ENCODE measurements at regions not wholly inside any gene's neighbourhood (a gene's known extent, or its start where the extent isn't known, plus 50 kb on each side); places are given as distances from the start of the nearest gene placed in this dataset.
"Not testable (repeated sequence)": the region's sequence is repeated elsewhere in the genome, so short reads cannot be mapped to it uniquely, and the experiment has no call there.

DNA sequence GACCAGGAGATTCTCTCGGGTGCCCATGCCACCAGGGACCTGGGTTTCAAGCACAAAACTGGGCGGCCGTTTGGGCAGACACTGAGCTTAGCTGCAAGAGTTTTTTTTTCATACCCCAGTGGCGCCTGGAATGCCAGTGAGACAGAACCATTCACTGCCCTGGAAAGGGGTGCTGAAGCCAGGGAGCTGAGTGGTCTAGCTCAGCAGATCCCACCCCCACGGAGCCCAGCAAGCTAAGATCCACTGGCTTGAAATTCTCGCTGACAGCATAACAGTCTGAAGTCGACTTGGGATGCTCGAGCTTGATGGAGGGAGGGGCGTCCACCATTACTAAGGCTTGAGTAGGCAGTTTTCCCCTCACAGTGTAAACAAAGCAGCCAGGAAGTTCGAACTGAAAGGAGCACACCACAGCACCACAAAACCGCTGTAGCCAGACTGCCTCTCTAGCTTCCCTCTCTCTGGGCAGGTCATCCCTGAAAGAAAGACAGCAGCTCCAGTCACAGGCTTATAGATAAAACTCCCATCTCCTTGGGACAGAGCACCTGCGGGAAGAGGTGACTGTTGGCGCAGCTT, 157.7 kb downstream of the GIPC2 start:
- not testable (repeated sequence) for H3K4me3 ChIP-seq (ENCODE audit: low read depth, low read length); DNase-seq (ENCODE audit: low read depth)

DNA sequence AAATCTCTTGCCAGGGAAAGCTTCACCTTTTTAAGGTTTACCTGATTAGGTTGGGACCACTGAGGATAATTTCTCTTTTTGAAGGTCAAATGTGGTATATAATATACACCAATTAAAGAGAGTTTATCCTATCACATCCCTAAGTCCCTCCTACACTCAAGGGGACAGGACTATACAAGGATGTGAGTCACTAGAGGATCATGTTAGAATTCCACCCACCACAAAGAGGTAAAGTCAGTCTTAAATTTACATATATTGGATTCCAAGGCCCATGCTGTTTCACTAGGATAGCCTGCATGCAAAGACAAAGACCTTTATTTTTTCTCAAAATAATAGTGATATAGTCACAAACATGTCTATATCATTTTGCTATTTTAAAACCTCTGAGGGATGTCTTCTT, 164.4 kb downstream of the GIPC2 start:
- no peak overlapping the region for H3K4me3 ChIP-seq (ENCODE audit: low read depth, low read length)
- DNase-seq (ENCODE audit: low read depth), result no peak

DNA sequence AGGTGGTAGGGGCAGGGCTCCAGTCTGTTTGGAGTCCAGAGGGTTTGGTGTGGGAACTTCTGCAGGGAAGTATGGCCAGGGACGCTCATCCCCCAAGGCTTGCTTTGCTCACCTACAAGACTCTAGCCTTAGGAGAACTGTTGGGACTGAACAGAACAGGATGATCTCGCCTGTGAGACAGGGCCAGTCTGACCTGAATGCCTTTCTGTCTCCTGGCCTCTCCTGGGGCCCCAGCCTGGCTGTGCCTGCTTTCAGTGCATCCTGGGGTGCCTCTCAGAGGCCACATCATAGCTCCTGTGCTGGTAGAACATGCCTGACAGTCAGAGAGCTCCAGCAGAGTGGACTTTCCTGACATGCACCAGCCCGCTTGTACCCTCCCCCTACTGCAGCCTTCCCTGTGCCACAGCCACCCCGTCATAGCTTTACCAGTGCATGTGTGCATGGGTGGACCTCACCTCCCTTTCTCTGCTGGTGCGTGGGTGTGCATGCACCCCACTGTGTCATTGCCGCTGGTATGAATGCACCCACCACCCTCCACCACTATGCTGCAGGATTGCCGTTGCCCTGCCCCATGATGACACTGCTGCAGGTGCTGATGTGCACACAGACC, 165.8 kb downstream of the GIPC2 start:
- no peak for DNase-seq (ENCODE audit: low read depth)
- no peak overlapping the region for H3K4me3 ChIP-seq (ENCODE audit: low read depth, low read length)

DNA sequence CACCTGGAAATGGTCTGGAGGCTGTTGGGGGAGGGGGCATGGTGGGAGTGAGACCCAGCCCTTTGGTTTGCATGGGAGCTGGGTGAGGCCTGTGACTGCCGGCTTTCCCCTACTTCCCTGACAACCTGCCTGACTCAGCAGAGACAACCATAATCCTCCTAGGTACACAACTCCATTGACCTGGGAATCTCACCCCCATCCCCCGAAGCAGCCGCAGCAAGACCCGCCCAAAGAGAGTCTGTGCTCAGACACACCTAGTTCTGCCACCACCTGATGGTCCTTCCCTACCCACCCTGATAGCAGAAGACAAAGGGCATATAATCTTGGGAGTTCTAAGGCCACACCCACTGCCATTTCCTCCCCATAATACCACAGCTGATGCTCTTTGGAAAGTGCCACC, 168.6 kb downstream of the GIPC2 start:
- DNase-seq (ENCODE audit: low read depth), result no peak
- H3K4me3 ChIP-seq (ENCODE audit: low read depth, low read length), result no peak overlapping the region

DNA sequence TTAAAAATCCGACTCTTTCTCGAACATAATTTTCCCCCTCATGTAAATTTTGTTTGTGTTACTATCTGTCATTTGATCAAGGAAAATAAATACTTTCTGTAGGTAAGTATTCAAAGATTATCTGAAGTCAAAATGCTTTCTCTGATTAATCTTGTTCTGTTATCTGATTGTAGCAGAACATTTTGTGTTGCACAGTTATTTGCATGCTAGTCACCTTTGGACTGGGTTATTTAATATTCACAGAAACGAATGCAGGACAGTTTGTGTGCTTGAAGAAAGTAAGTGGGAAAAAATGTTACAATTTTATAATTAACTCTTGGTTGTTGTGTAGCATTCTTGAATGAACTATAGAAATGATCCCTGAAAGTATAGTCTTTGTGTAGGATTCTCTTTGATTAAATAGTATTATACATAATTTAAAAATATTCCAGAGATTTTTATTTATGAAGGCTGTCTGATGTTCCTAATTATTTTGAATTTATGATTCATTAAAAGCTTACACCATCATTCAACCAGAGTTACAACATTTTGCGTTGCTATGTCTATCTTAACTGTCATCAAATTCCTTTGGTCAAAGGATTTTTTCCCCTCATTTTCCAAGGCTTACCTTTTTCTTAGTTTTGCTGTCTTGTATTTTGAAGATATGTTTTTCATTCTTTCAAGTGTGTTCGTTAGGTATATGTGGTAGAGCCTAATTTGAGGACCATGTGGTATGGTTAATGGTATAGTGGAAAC, 176.6 kb downstream of the GIPC2 start:
- no peak for DNase-seq (ENCODE audit: low read depth)
- H3K4me3 ChIP-seq (ENCODE audit: low read depth, low read length), result no peak overlapping the region

DNA sequence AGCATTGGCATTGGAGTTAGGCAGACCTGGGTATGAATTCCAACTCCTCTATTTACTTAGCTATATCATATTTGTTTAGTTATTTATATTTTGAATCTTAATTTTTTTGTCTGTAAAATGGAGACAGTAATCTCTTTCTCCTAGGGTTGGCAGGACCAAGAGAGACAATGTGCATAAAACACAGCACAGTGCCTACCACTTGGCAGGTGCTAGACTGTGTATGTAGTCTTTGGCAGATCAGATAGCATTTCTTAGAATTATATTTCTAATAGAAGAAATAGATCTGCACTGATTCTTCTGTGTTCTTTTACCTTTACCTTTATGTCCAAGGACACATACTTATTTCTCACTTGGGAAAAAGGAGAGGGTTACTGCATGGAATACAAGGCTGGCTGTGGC, 177.2 kb downstream of the GIPC2 start:
- DNase-seq (ENCODE audit: low read depth), result no peak
- no peak overlapping the region for H3K4me3 ChIP-seq (ENCODE audit: low read depth, low read length)

DNA sequence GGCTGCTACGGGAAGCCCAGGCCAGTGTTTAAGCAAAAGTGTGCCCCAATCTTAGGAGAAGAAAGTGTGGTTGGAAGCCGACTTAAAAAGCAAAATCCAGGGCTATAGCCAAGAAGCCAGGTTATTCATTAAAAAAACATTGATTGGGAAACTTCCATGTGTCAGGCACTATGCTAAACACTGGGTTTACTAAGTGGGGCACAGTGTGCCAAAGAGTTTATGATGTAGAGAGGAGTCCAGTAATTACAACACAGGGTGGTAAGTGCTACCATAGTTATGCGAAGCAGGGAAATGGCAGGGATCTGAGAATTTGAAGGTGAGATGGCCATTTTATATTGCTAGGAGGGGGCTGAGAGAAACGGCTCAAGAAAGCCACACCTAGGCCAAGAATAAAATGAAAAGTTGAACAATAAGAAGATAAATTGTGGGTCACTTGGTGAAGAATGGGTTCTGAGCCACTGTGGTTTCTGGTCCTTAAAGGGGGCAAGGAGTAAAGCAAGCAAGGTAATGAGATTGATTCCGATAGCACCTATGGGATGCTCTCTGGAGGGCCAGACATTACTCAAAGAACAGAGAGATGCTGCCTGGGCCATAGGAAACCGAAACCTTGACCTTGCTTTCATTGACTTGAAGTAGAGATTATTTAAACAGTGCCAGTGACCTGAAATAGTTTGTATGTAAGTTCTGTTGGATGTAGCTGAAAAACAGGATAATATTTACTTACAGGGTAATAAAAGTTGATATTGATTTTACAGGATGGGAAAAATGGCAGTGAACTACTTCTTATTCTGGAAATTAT, 177.8 kb downstream of the GIPC2 start:
- no peak overlapping the region for H3K4me3 ChIP-seq (ENCODE audit: low read depth, low read length)
- peak; percentile 73 for DNase-seq (ENCODE audit: low read depth)

DNA sequence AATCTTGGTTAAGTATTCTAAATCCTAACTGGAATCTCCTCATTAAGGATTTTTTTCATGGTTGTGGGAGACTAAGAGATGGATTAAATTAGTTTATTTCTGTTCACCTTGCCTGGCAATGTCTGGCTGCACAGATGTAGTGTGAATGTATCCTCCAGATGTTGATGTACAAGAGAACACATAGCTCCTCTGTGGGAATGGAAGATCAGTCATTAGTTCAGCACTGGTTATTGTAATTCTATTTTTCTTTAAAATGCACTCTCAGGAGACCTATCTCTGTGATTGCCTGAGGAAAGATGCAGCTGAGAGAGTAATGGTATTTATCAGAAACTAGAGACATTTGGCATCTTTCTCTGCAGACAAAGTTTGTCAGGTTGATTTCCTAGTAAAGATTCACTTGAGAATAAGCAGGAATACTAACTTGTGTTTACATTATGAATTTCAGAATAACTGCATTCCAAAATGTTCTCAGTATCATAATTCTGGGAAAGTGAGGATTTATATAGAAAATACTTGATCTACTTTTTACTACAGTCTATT, 178.6 kb downstream of the GIPC2 start:
- no peak overlapping the region for H3K4me3 ChIP-seq (ENCODE audit: low read depth, low read length)
- no peak for DNase-seq (ENCODE audit: low read depth)

DNA sequence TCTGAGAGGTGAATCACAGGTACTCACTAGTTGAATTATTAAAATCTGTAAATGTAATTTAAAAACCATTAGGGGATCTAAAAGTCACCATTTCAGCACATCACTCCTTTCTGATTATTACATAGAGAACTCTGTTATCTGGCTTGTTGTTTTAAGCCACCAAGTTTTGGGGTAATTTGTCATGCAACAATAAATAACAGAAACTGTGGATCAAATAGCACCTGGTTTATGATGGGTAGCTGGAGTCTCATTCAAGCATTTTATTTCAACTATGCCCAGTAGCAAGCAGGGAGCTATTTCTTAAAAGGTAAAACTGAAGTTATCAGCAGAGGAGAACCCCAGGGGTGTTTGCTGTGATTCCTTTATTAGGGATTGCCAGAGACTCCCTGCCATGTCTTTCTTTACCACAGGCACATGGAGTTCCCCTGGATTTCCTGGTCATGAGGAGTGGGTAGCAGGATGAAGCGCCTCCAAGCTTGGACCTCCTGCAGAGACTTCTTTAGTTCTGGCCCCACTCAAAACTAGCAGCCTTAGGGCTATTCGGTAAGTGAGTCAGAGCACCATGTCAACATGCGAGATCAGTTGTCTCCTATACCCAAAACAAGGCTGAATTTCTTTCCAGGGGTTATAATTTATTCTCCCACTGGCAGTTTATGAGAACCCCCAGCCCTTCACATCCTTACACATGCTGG, 179.2 kb downstream of the GIPC2 start:
- no peak for DNase-seq (ENCODE audit: low read depth)
- H3K4me3 ChIP-seq (ENCODE audit: low read depth, low read length), result no peak overlapping the region

DNA sequence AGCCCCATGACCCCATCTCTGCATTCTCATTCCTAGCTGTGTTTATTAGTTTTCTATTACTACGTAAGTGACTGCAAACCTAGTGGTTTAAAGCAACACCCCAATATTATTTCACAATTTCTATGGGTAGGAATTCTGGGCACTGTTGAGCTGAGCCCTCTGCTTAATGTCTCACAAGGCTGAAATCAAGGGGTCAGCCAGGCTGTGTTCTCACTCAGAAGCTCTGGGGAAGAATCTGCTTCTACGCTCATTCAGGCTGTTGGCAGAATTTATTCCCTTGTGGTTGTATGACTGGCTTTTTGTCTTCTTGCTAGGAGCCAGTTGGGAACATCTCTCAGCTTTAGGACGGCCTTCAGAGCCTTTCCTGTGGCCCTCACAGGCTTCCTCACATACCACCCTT, 181.0 kb downstream of the GIPC2 start:
- DNase-seq (ENCODE audit: low read depth), result no peak
- no peak overlapping the region for H3K4me3 ChIP-seq (ENCODE audit: low read depth, low read length)

DNA sequence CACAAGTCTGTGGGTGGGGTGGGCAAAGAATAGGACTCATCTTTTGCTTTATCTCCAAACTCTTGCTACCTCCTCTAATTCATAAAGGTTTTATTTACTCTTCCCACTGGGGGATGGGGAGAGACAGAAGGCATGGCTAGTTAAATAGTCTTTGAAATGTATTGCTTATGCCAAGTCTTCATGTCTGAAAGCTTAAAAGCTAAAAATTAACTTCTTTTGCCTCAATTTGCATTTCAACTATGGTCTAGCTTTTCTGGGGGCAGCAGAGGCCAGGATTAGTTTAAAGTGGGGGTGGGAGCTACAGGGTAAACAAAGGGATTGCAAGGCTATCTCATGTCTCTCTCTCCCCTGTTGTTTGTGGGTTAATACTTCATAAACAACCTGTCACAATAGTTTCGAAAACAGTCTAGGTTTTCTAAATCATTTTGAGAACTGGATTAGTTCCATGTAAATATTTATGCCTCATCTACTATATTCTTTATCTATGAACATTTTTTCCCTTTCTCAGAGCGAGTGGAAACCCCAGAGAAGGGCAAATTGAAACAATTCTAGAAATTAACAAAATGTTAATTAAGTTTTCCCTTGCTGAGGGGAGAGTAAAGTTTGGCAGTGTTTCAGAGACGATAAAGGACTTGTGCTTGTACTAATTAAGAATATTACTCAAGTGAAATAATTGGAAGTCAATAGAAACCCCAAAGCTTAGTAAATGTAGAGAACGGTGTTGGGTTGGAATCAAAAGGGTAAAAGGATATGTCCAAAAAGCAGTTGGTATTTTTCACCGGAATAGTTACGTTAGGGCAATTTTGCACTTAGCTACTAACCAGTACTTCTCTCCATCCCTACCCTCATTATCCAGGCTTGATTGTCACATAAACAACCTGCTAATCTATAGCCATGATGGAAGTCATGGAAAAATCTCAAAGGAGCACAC, 182.2 kb downstream of the GIPC2 start:
- DNase-seq (ENCODE audit: low read depth), result no peak
- H3K4me3 ChIP-seq (ENCODE audit: low read depth, low read length), result no peak overlapping the region

DNA sequence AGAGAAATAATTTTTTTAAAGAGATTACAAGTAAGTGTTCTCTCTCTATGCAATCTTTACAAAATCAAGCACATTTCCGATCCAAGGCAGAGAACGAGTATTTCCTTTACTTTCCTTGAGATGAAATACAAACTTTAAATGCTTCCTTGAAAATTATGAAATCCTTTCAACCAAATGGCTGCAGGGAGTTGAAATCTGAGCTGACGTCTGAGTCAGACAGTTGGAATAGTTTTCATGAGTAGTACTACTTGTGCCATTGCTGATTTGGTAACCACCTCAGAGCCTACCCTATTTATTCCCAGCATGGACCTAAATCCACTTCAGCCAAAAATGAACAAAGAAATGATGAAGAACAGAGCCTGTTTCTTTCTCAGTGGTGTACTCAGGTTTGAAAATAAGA, 183.6 kb downstream of the GIPC2 start:
- peak; percentile 90 for DNase-seq (ENCODE audit: low read depth)
- H3K4me3 ChIP-seq (ENCODE audit: low read depth, low read length), result no peak overlapping the region

DNA sequence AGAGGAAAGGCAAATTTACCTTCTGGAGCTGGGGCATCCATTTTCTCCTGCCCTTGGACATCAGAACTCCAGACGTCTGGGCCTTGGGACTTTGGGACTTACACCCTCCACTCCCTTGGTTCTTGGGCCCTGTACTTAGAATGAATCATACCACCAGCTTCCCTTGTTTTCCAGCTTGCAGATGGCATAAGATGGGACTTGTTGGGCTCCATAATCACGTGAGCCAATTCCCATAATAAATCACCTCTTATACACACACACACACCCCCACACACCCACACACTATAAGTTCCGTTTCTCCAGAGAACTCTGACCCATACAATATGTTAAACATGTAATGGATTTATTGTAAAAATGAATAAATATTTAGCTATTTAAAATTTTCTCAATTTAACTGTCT, 185.7 kb downstream of the GIPC2 start:
- H3K4me3 ChIP-seq (ENCODE audit: low read depth, low read length), result no peak overlapping the region
- no peak for DNase-seq (ENCODE audit: low read depth)

DNA sequence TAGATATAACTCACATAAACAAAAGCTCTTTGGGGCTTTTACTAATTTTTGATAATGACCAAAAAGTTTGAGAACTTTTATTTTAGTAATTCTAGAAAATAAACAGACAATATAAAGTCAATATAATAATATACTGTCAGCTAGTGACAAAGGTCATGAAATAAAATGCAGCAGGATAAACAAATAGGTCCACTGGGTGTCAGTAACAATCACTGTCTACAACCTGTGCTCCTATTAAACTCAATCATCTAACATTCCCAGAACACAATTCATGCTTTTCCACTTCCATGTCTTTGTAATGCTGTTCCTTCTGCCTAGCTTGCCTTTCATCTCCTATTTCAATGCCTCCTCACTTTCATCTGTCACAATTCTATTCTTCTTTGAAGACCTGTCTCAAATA, 186.1 kb downstream of the GIPC2 start:
- H3K4me3 ChIP-seq (ENCODE audit: low read depth, low read length), result no peak overlapping the region
- no peak for DNase-seq (ENCODE audit: low read depth)

DNA sequence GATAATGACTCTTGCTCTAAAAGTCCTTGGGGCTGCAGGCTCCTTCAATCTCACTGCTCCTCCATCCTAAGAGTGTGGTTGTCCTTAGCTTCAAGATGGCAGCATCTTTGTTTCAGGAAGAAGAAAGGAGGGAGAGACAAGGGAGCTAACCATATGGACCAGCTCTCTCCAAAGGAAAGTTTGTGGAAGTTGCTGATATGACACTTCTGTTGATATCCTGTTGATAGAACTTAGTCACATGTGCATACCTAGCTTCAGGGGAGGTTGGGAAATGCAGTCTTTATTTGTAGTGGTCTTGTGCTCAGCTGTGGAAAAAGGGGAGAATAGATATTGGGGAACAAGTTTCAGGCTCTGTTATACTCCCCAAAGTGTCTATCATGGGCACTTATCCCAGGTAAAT, 186.9 kb downstream of the GIPC2 start:
- H3K4me3 ChIP-seq (ENCODE audit: low read depth, low read length), result no peak overlapping the region
- no peak for DNase-seq (ENCODE audit: low read depth)

DNA sequence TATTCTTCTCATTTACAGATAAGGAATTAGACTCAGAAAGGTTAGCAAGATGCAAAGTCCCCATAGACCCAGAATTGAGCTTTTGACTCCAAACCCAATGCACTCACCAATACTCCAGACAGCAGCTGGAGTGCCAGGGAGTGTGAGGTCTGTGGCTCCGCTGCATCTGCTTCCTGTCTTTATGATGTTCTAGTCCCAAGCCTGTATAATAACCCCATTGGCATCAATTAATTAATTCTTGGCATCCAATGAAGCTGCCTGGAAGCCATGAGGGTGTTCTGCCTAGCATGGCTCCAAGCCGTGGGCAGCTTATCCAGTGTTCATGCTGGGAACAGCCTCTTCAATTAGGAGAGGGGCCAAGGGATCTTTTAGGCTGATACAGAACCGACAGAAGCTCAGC, 188.7 kb downstream of the GIPC2 start:
- H3K4me3 ChIP-seq (ENCODE audit: low read depth, low read length), result no peak overlapping the region
- DNase-seq (ENCODE audit: low read depth), result no peak

DNA sequence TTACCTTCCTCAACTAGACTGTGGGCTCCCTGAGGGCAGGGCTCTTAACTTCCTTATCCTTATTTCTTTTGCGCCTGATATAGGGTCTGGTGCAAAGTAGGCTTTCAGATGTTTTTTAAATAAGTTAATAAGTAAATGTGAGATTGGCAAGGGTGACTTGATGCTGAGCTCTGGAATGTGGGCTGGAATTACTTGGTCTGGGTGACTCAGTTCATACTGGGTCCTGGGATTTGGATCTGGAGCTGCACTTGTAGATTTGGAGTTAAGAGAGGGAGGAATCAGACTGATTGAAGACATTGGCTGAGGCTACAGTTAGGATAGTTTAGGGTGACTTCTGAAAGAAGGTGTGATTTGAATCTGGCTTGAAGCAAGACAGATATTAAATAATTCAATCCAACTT, 190.9 kb downstream of the GIPC2 start:
- no peak overlapping the region for H3K4me3 ChIP-seq (ENCODE audit: low read depth, low read length)
- DNase-seq (ENCODE audit: low read depth), result no peak

DNA sequence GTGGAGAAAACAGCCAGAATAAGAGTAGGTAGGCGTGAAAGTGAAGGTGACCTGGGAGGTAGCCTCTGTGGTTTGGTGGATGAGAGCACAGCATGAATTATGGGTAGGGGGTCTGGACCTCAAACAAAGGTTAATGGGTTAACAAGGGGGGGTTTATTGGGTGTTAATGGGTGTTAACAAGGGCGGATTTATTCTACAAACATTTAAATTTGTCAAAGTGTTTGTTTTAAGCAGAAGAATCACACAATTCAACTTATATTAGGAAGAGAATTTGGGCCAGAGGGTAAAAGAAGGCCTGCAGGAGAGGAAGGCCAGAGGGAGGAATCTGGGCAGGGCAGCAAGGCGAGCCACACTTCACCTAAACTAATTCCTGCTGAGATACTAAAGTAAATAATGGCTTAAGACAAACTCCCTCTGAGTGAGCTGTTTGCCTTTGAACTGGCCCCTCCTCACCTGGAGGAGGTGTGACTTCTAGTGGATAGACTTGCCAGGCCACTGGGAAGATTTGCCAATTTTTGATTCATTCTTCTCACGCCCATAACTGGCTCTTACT, 191.7 kb downstream of the GIPC2 start:
- DNase-seq (ENCODE audit: low read depth), result no peak
- H3K4me3 ChIP-seq (ENCODE audit: low read depth, low read length), result no peak overlapping the region

Data from skeletal muscle cell (primary cell).